GM12878 (cell line): ENCODE measurements at regions not wholly inside any gene's neighbourhood (a gene's known extent, or its start where the extent isn't known, plus 50 kb on each side); places are given as distances from the start of the nearest gene placed in this dataset.

Source experiments
- ATAC-seq: fragments of 200-7000 bp; cut with Tn5 transposase; 3 replicates; pipeline ENCODE4 v1.9.1; 2020; ENCODE audit warnings: mild to moderate bottlenecking, moderate library complexity
- BruUV-seq: library from RNA; stranded (reverse); fragments of 400-500 nt; replicated peaks from 2 replicates; lab custom pipeline; 2021; lab: Mats Ljungman, UMichigan
- CTCF ChIA-PET: fragments of 300-600 bp; sonication (Branson Sonifier 250); formaldehyde crosslinking; extraction: SDS; loops from one replicate; lab custom pipeline; 2021; ENCODE audit warnings: inconsistent platforms; lab: Yijun Ruan, JAX
- POLR2A ChIA-PET: fragments of 350-600 bp; formaldehyde crosslinking; extraction: SDS; loops from one replicate; lab custom pipeline; 2021; ENCODE audit warnings: inconsistent platforms; lab: Charles Lee
- RAD21 ChIA-PET: fragments of 300-600 bp; sonication (Branson Sonifier 250); formaldehyde crosslinking; loops from one replicate; lab custom pipeline; 2023; ENCODE audit warnings: antibody characterized with exemption; ENCODE audit not compliant: unreplicated experiment; lab: Charles Lee
- SMC1A ChIA-PET: fragments of 300-600 bp; sonication (Branson Sonifier 250); formaldehyde crosslinking; loops from one replicate; lab custom pipeline; 2023; ENCODE audit not compliant: unreplicated experiment, uncharacterized antibody; lab: Charles Lee
- DNase-seq: peaks from one replicate; pipeline ENCODE4 v3.0.0-alpha.2; 2011; ENCODE audit warnings: low read depth, low spot score
- FAIRE-seq: peaks from 3 replicates; lab custom pipeline; 2011; peaks lifted over from hg19 to GRCh38; lab: Jason Lieb, UNC
- H2AFZ ChIP-seq: 2 replicates; pipeline ENCODE4 v1.6.0; 2011; ENCODE audit warnings: low read depth, low read length, control low read depth; ENCODE audit not compliant: control insufficient read depth
- H3K27ac ChIP-seq: 2 replicates; pipeline ENCODE4 v1.5.1; 2011; ENCODE audit warnings: control low read depth; ENCODE audit not compliant: control insufficient read depth, insufficient read depth
- H3K27me3 ChIP-seq, 2 experiments: replicated peaks in 1 of 2; 2 replicates each; pipeline versions ENCODE4 v1.6.0 to v1.6.1; 2011; ENCODE audit warnings: low read length in 1 of 2; ENCODE audit not compliant: control insufficient read depth in 2 of 2, insufficient read depth in 2 of 2
- H3K36me3 ChIP-seq, 2 experiments: 2 replicates each; pipeline ENCODE4 v1.5.1; 2011; ENCODE audit warnings: low read length in 1 of 2; ENCODE audit not compliant: control insufficient read depth in 2 of 2, insufficient read depth in 2 of 2
- H3K4me1 ChIP-seq: 2 replicates; pipeline ENCODE4 v1.6.1; 2011; ENCODE audit warnings: mild to moderate bottlenecking, low read length, moderate library complexity, mixed read lengths; ENCODE audit not compliant: control insufficient read depth, insufficient read depth
- H3K4me2 ChIP-seq: 2 replicates; pipeline ENCODE4 v1.6.0; 2011; ENCODE audit warnings: control low read depth; ENCODE audit not compliant: control insufficient read depth, insufficient read depth
- H3K4me3 ChIP-seq: fragments of 200-600 bp; sonication (generic); 2 replicates; pipeline ENCODE4 v1.5.1; 2016
- H3K79me2 ChIP-seq: 2 replicates; pipeline ENCODE4 v1.6.0; 2011; ENCODE audit warnings: low read length; ENCODE audit not compliant: control insufficient read depth, insufficient read depth
- H3K9ac ChIP-seq: 2 replicates; pipeline ENCODE4 v1.8.0; 2011; ENCODE audit warnings: low read length, control low read depth, mixed read lengths; ENCODE audit not compliant: control insufficient read depth, insufficient read depth
- H3K9me3 ChIP-seq: replicated peaks from 3 replicates; pipeline ENCODE4 v1.5.1; 2011; ENCODE audit warnings: mild to moderate bottlenecking, low read length; ENCODE audit not compliant: control insufficient read depth, insufficient read depth
- H4K20me1 ChIP-seq: 2 replicates; pipeline ENCODE4 v1.6.0; 2011; ENCODE audit not compliant: control insufficient read depth, insufficient read depth
- ASH2L ChIP-seq: fragments of 300-600, 200-600 bp; sonication (generic); IDR thresholded peaks from 2 replicates; pipeline ENCODE4 v1.6.1; 2017; ENCODE audit warnings: low read depth, mild to moderate bottlenecking, borderline replicate concordance
- FOXM1 ChIP-seq: IDR thresholded peaks from 2 replicates; pipeline ENCODE4 v1.6.1; 2012; ENCODE audit warnings: low read depth, mild to moderate bottlenecking, inconsistent platforms, low read length, moderate library complexity
- GABPA ChIP-seq: IDR thresholded peaks from 2 replicates; pipeline ENCODE4 v1.6.1; 2014; ENCODE audit warnings: antibody characterized with exemption, low read depth, mild to moderate bottlenecking, inconsistent platforms
- KLF5 ChIP-seq: fragments of 450-650 bp; IDR thresholded peaks from 2 replicates; pipeline ENCODE4 v1.6.1; 2014; ENCODE audit warnings: mild to moderate bottlenecking; ENCODE audit not compliant: partially characterized antibody
- MEF2A ChIP-seq: IDR thresholded peaks from 2 replicates; pipeline ENCODE4 v1.6.1; 2011; ENCODE audit warnings: low read depth, mild to moderate bottlenecking, low read length, moderate library complexity; ENCODE audit not compliant: insufficient read depth
- MEF2B ChIP-seq: fragments of 450-650 bp; IDR thresholded peaks from 2 replicates; pipeline ENCODE4 v1.6.1; 2018; ENCODE audit warnings: mild to moderate bottlenecking, moderate library complexity; ENCODE audit not compliant: partially characterized antibody, poor library complexity, severe bottlenecking
- MYC ChIP-seq: IDR thresholded peaks from 2 replicates; pipeline ENCODE4 v1.6.1; 2011; ENCODE audit warnings: mild to moderate bottlenecking, low read length, moderate library complexity, inconsistent platforms; ENCODE audit not compliant: insufficient read depth, insufficient replicate concordance, insufficient read length, severe bottlenecking
- PML ChIP-seq: IDR thresholded peaks from 2 replicates; pipeline ENCODE4 v1.6.1; 2012; ENCODE audit warnings: low read length, inconsistent platforms
- POLR2AphosphoS2 ChIP-seq: IDR thresholded peaks from 2 replicates; pipeline ENCODE4 v1.6.1; 2011; ENCODE audit warnings: low read depth, mild to moderate bottlenecking, low read length, improper control_type of control experiment, moderate library complexity
- RB1 ChIP-seq: fragments of 450-650 bp; formaldehyde crosslinking; IDR thresholded peaks from 2 replicates; pipeline ENCODE4 v1.6.1; 2017; ENCODE audit warnings: mild to moderate bottlenecking, borderline replicate concordance
- SIX5 ChIP-seq: IDR thresholded peaks from 2 replicates; pipeline ENCODE4 v1.6.1; 2011; ENCODE audit warnings: mild to moderate bottlenecking, low read depth, low read length, moderate library complexity; ENCODE audit not compliant: severe bottlenecking
- SMAD5 ChIP-seq: IDR thresholded peaks from 2 replicates; pipeline ENCODE4 v1.6.1; 2016; ENCODE audit warnings: antibody characterized with exemption, low read depth
- SMARCA5 ChIP-seq: fragments of 450-650 bp; IDR thresholded peaks from 2 replicates; pipeline ENCODE4 v1.6.1; 2017; ENCODE audit warnings: mild to moderate bottlenecking
- SP1 ChIP-seq: IDR thresholded peaks from one replicate; pipeline ENCODE4 v1.6.1; 2011; ENCODE audit warnings: low read depth, low read length
- SREBF1 ChIP-seq: IDR thresholded peaks from 2 replicates; pipeline ENCODE4 v1.6.1; 2012; ENCODE audit warnings: mild to moderate bottlenecking, low read length
- TAF1 ChIP-seq: IDR thresholded peaks from 2 replicates; pipeline ENCODE4 v1.6.1; 2011; ENCODE audit warnings: mild to moderate bottlenecking, low read depth, low read length, borderline replicate concordance
- ZNF24 ChIP-seq: fragments of 450-650 bp; IDR thresholded peaks from 2 replicates; pipeline ENCODE4 v1.6.1; 2017; ENCODE audit warnings: antibody characterized with exemption, mild to moderate bottlenecking
- WGBS: methylation state at CpG from one replicate; pipeline ENCODE4 v1.1.6; 2016; ENCODE audit warnings: low lambda C conversion rate; ENCODE audit not compliant: insufficient replicate concordance, insufficient coverage; ENCODE audit errors: missing lambda C conversion rate; 5-methylcytosine and 5-hydroxymethylcytosine counted together
- in situ Hi-C: fragments of 300-500 bp; cut with MboI; formaldehyde crosslinking; loops from 9 replicates; pipeline ENCODE4 v1.14.3; 2018; ENCODE audit warnings: mixed read lengths
- intact Hi-C: fragments of 100-400 bp; cut with micrococcal nuclease; formaldehyde crosslinking; loops from one replicate; pipeline ENCODE4 v1.14.2; 2022; ENCODE audit not compliant: unreplicated experiment
- TF ChIP-seq, protein P1 (sequence below): fragments of 450-650 bp; IDR thresholded peaks from 2 replicates; pipeline ENCODE4 v1.6.1; 2017; ENCODE audit warnings: mild to moderate bottlenecking, moderate library complexity

DNA sequence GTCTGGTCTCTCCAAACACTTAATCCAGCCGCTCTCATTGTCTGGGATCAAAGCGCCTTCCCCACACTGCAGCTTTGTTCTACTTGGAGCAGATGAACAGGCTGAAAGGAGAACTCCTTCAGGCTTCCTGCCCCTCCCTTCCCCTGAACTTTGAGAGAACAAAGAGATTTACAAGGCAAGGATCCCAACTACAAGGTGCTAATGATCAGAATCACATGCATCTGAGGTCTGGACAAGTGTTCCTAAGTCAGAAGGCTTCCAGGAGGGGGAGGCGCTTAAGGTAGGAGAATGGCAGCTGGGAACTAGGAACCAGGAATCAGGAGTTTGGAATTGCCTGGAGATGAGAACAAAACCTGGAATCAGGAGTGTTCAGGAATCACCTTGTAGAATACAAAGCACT lies 606.3 kb upstream of the CDH11 start:
- Histone ChIP-seq H3K27ac (no peak overlapping the region), H3K9ac (no peak overlapping the region), H3K4me2 (no peak overlapping the region), H2AFZ (no peak overlapping the region), H3K36me3 (no peaks in the 10 kb centered on the region), H3K79me2 (no peaks in the 10 kb centered on the region), H3K4me3 (no peak overlapping the region), H3K9me3 (no peaks in the 10 kb centered on the region), H3K4me1 (no peaks in the 10 kb centered on the region), H3K27me3 (no peaks in the 10 kb centered on the region), H4K20me1 (no peaks in the 10 kb centered on the region)
- no peak for FAIRE-seq
- no TSS peak for BruUV-seq
- no peak for DNase-seq
- TF ChIP-seq SMAD5: no peak
- no peak for TF ChIP-seq PML
- no peak for TF ChIP-seq SP1
- no peak for TF ChIP-seq SMARCA5
- no peak for TF ChIP-seq MYC
- no peak for TF ChIP-seq SREBF1
- TF ChIP-seq GABPA: no peak
- TF ChIP-seq POLR2AphosphoS2: no peak
- no peak for TF ChIP-seq KLF5
- no peak for TF ChIP-seq TAF1
- TF ChIP-seq ZNF24: no peak
- TF ChIP-seq, protein P1, sequence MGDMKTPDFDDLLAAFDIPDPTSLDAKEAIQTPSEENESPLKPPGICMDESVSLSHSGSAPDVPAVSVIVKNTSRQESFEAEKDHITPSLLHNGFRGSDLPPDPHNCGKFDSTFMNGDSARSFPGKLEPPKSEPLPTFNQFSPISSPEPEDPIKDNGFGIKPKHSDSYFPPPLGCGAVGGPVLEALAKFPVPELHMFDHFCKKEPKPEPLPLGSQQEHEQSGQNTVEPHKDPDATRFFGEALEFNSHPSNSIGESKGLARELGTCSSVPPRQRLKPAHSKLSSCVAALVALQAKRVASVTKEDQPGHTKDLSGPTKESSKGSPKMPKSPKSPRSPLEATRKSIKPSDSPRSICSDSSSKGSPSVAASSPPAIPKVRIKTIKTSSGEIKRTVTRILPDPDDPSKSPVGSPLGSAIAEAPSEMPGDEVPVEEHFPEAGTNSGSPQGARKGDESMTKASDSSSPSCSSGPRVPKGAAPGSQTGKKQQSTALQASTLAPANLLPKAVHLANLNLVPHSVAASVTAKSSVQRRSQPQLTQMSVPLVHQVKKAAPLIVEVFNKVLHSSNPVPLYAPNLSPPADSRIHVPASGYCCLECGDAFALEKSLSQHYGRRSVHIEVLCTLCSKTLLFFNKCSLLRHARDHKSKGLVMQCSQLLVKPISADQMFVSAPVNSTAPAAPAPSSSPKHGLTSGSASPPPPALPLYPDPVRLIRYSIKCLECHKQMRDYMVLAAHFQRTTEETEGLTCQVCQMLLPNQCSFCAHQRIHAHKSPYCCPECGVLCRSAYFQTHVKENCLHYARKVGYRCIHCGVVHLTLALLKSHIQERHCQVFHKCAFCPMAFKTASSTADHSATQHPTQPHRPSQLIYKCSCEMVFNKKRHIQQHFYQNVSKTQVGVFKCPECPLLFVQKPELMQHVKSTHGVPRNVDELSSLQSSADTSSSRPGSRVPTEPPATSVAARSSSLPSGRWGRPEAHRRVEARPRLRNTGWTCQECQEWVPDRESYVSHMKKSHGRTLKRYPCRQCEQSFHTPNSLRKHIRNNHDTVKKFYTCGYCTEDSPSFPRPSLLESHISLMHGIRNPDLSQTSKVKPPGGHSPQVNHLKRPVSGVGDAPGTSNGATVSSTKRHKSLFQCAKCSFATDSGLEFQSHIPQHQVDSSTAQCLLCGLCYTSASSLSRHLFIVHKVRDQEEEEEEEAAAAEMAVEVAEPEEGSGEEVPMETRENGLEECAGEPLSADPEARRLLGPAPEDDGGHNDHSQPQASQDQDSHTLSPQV: no peak
- no peak for TF ChIP-seq RB1
- no peak for TF ChIP-seq MEF2A
- TF ChIP-seq ASH2L: no peak
- TF ChIP-seq MEF2B: no peak
- TF ChIP-seq FOXM1: no peak
- TF ChIP-seq SIX5: no peak
- SMC1A ChIA-PET: no interaction called here
- in situ Hi-C loops (no loop called here), intact Hi-C loops (no loop called here)
- 13% methylated on average over 3 of the region's 3 CpGs for WGBS
- RAD21 ChIA-PET: no interaction called here
- CTCF ChIA-PET: no interaction called here
- ATAC-seq: no peak
- POLR2A ChIA-PET: no interaction called here
